Fibroblast of pulmonary artery (primary cell): ENCODE measurements at regions not wholly inside any gene's neighbourhood (a gene's known extent, or its start where the extent isn't known, plus 50 kb on each side); places are given as distances from the start of the nearest gene placed in this dataset.

Source experiments
- DNase-seq: peaks from one replicate; pipeline ENCODE4 v3.0.0-alpha.2; 2010; ENCODE audit warnings: low read depth
- H3K4me3 ChIP-seq: replicated peaks from 2 replicates; pipeline ENCODE4 v1.5.1; 2011; ENCODE audit warnings: low read depth, mild to moderate bottlenecking, control low read depth, low read length, moderate library complexity
- CTCF ChIP-seq: IDR thresholded peaks from 2 replicates; pipeline ENCODE4 v1.5.1; 2011; ENCODE audit warnings: mild to moderate bottlenecking, control low read depth, low read length, inconsistent platforms; ENCODE audit errors: missing control alignments

GRCh38 chr17:77888242-77889134, 70.0 kb upstream of the TNRC6C start:
- peak overlapping the region; percentile 61 for H3K4me3 ChIP-seq
- DNase-seq, result no peak
- no peak for TF ChIP-seq CTCF

- TF ChIP-seq CTCF, result no peak
- no peak for DNase-seq
- H3K4me3 ChIP-seq, result no peak overlapping the region
Observed at GRCh38 chr17:77889135-77889505, 69.4 kb upstream of the TNRC6C start.

GRCh38 chr17:77889866-77890760, 68.4 kb upstream of the TNRC6C start:
- no peak overlapping the region for H3K4me3 ChIP-seq
- no peak for TF ChIP-seq CTCF
- no peak for DNase-seq

GRCh38 chr17:77890771-77891170, 67.7 kb upstream of the TNRC6C start:
- no peak for TF ChIP-seq CTCF
- no peak overlapping the region for H3K4me3 ChIP-seq
- DNase-seq, result no peak

- no peak for TF ChIP-seq CTCF
- DNase-seq, result no peak
- H3K4me3 ChIP-seq, result no peak overlapping the region
Observed at GRCh38 chr17:77891602-77892001, 66.9 kb upstream of the TNRC6C start.

GRCh38 chr17:77892031-77892430, 66.5 kb upstream of the TNRC6C start:
- H3K4me3 ChIP-seq, result no peak overlapping the region
- no peak for TF ChIP-seq CTCF
- DNase-seq, result no peak
